HG02852 (cell line): ENCODE measurements at regions not wholly inside any gene's neighbourhood (a gene's known extent, or its start where the extent isn't known, plus 50 kb on each side); places are given as distances from the start of the nearest gene placed in this dataset.

Experiments
- ATAC-seq: cut with Tn5 transposase; IDR thresholded peaks from one replicate; pipeline ENCODE4 v1.9.1; 2021; ENCODE audit warnings: mild to moderate bottlenecking, moderate library complexity; ENCODE audit not compliant: unreplicated experiment

DNA sequence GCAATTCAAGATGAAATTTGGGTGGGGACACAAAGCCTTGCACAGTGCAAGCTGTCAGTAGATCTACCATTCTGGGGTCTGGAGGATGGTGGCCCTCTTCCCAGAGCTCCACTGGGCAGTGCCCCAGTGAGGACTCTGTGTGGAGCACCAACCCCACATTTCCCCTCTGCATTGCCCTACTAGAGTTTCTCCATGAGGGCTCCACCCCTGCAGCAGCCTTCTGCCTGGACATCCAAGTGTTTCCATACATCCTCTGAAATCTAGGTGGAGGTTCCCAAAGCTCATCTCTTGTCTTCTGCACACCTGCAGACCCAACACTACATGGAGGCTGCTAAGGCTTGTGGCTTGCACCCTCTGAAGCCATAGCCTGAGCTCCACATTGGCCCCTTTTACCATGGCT lies 402.3 kb downstream of the RAB28 start:
- no peak for ATAC-seq

DNA sequence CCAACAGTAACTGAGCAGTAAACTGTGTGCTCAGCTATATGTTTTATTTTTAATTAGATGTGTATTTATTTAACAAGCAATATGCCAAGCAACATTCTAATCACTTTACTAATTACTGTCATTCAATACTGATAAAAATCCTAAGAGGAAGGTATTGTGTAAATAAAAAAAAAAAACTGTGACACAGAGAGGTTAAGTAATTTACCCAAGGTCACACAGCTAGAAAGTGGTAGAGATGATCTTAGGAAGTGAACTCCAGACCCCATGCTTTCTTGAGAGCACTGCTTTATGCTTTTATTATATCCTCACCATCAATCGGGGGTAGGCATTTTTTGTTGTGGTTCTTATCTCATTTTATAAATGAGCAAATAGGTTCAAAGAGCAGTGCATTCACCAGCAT lies 417.1 kb downstream of the RAB28 start:
- ATAC-seq: no peak

DNA sequence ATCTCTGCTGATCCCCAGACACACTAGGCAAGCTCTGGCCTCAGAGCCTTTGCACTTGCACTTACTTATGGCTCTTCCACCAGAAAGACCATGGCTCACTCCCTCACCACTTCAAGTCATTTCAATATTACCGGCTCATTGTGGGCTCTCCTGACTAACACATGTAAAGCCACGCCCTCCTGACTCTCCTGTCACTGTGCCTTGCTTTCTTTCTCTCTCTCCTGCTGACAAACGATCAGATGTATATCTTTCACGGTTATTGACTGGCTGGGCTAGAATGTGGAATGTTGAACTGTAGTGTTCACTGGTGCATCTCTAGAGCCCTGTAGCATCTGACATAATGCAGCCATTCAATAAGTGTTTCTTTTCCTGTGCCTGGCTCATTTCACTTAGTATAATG lies 425.1 kb downstream of the RAB28 start:
- no peak for ATAC-seq

DNA sequence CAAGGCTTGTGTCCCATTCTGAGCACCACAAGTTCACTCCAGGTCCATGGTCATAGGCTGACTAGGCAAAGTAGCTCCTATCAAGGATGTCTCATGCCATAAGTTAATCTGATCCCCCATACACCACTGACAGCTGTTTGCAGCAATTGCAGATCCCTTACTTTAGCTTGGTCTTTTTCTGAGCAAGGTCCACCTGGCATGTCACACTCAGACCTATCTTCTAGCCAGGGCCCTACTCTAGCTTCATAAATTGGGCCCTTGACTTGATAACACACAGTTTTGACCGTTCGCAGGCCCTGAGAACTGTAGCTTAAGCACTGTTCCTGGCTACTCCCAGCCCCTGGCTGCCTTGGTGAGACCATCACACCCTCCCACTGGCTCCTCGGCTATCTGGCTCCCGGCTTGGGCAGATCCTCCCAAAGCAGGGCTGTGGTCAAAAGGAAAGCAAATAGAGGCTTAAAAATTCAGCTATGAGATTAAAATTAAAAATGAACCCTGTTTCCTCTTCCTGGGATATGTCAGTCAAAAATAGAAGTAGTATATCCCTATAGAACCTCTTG lies 427.4 kb downstream of the RAB28 start:
- no peak for ATAC-seq

DNA sequence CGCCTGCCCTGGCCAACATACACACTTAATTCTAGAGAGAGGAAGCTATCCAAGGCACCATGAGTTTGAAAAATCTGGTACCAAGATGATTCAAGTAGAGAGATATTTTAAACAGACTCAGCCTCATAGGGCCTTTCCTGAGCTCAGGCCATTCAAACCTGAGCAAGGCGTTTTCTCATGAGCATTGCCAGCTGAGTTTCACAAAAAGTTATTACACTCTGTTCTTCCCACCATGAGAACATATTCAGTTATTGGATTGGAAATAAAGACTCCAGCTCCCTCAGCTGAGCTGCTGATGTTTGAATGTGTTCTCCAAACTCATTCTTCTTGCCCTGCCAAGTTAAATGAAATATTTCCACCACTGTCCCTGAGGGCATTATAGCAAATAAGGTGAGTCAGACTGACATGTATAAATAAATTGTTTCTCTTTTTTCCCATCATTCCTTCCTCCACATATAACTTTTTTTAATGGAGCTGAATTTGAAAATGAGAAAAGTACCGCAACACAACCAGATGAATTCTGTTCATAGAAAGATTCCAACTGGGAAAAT lies 429.6 kb downstream of the RAB28 start:
- no peak for ATAC-seq

DNA sequence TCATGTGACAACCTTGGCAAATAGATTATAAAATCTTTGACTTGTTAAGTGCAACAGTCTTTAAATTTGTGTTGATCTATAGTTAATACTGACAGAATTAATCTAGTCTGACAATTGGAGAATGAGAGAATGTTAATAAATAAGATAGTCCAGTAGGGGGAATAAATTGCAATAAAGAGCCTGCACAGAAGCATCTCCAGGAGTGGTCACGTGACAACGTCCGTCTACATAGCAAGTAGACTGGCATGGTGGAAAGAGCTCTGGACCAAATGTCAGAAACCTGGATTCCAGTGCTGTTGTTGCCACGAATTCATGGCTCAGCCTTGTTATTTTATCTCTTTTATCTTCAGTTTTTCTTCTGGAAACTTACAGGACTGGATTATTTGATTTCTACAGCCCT lies 436.5 kb downstream of the RAB28 start:
- no peak for ATAC-seq

DNA sequence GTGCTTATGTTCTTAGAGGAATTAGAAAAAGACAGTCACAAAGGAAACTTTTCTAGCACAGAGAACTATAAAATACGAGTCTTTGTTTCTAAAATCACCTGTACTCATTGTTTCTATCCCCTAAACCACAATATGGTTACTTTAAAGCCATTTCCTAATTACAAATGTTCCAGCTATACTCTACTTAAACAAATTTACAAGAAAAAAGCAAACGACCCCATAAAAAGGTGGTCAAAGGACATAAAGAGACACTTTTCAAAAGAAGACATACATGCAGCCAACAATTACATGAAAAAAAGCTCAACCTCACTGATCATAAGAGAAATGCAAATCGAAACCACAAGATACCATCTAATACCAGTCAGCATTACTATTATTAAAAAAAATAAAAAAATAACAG lies 447.3 kb downstream of the RAB28 start:
- no peak for ATAC-seq

DNA sequence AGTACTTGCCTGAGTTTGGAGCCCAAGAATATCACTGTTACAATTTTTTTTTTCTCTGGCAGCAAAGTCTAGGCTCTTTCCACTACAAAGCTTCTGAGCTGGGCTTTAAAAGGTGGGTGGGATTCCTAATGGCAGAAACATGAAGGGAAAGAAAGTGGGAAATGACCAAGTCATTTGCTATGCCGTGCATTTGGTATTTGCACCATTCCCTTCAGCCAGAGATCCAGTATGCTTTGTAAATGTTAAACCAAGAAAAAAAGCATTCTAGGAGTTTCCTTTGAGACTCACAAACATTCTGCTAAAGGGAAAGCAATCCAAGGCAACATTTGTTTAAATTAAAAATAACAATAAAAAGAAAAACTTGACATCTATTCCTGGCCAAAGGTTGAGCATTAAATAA lies 451.2 kb downstream of the RAB28 start:
- no peak for ATAC-seq

DNA sequence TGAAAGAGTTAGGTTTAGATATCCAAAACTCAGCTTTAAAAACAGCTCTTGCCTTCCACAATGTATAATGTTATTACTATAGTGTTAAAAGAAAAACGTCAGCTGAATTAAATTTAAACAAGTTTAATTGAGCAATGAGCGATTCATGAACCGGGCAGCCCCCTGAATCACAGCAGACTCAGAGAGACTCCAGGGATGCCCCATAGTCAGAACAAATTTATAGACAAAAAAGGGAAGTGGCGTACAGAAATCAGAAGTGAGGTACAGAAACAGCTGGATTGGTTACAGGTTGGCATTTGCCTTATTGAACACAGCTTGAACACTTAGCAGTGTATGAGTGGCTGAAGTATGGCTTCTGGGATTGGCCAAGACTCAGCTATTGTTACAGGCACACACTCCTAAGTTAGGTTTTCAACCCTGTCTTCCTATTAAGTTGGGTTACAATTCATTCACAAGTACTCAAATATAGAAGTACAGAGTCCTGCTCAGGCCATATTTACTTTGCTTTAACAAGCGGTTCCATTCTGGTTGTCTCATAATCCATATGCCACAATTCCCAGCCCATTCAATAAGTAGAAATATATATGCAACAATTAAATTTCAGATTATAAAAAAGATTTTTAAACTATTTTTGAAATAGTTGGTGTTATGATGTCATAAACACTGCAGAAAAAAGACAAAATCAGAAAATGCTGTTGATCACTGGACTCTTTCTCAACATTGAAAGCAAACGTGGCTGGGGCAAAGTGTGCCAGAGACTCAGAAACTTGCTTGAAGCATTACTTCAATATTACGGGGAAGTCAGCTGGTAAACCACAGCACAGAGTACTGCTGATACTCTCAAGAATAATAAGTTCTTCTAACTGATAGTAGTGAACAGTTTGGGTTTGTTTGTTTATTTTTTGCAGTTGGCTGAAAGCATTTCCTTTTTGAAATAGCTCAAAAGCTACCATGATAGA lies 459.7 kb downstream of the RAB28 start:
- no peak for ATAC-seq

DNA sequence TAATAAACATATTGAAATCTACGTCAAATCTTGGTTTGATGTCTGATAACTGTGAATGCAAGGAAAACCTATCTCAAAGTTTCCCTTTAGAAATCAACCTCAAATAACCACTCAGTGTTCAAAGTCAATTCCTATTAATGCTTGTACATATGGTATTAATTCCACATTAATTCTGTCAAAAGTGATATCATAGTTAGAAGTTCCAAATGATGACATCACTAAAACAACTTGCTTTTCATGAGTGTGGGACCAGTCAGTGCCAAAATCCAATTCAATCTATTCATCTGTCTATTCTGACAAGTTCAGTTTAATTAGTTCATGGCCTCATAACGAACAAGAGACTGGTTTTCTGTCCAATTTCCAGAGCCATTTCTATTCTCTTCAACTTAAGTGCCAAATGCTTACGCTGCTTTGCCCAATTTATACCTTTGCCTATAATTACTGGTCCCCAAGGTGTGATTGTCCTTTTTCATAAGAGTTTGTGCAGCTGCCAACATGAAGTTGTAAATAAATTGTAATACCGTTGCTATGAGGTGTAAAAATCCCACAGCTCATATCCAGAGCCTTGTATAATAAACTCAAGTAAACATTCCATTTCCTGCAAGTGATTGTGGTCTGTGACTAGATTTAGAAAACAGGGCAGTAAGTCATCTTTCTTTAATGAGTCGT lies 476.2 kb downstream of the RAB28 start:
- ATAC-seq: no peak

DNA sequence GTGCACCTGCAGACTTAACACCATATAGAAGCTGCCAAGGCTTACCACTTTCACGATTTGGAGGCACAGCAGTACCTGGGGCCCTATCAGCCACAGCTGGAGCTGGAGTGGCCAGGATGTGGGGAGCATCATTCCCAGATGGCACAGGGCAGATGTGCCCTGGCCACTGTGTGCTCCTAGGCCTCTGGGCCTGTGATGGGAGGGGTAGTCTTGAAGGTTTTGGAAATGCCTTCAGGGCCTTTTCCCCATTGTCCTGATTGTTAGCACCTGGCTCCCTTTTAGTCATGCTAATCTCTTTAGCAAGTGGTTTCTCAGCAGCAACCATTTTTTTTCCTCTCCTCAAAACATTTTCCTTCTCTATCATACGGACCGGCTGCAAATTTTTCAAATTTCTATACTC lies 490.2 kb downstream of the RAB28 start:
- ATAC-seq: no peak

DNA sequence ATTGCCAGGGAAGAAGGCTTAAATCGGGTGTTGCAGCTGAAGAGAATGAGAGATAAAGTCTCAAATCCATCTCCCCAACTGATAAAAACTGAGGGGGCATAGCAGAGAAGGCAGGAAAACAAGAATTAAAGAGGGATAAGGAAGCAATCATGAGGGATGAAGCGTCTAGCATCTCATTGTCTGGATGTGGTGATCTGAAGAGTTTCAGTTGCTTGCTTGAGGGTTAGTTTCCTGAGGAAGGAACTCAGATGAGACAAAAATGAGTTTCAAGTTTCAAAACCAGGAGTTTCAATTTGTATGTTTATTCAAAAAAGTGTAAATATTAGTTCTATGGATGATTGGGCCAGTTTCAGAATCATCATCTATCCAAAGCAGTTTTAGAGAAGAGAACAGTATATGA lies 496.9 kb downstream of the RAB28 start:
- no peak for ATAC-seq

DNA sequence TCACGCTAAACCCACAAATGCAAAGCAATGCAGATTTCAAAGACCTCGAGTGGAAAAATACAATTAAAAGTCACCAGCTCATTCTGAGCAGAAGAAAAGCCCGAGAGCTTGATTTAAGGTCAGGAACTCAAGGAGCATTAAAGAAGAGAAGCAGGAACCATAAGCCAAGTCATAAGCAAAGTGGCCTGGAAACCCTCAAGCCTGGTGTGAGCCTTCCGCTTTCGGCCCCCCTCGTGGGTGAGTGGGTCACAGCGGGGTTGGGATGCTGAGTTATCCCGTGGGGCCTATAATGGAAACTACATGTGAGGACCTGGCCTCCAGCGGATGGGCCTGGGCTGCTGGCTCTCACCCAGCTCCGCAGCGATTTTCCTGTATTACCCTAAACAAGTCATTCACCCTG lies 504.3 kb downstream of the RAB28 start:
- no peak for ATAC-seq

DNA sequence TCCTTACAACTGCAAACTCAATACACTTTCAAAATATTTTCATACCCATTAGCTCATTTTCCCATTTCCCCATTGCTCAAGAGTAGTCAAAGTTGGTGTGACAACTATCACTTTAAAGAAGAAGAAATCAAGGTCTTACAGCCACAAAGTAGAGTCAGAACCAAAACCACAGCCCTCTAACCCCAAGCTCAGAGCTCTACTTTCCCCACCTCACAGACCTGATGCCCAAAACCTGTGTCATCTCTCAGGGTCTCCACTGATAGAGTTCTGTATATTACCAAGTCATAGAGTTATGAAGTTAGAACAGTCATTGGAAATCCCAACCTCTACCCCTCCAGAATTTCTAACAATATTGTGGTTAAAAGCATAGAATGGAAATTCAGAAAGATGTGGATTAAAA lies 505.8 kb downstream of the RAB28 start:
- ATAC-seq: no peak

DNA sequence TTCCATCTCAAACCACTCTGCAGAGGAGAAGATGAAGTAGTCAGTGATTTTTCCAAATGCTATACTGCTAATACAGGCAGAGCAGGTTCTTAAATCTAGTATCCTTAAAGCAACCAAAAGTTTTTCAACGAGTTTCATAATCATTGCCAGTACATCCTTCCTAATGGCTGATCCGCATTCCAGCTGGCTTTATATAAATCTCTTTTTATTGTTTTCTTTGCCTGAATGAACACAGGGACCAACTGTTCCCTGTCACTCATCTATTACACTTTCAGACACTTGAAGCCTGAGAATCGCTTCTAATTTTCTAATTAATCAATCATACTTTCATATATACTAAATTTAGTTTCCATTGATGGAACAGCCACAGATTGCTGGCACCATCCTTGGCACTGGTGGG lies 508.6 kb downstream of the RAB28 start:
- no peak for ATAC-seq

DNA sequence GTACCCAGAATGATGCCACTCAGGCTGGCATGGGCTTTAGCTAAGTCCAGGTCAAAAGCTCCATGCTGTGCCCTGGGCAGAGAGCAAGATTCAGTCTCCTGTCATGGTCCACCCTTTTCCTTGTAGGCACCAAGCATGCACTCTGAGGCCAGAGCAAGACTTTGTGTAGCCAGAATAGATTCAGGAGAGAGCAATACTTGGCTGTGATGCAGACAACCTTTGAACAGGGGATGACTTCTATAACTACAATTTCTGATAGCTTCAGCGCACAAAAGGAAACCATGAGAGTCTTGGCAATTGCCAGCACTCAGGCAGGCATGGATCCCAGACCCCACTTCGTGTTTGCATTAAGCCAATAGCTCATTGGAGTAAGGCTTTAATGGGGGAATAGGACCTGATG lies 510.6 kb downstream of the RAB28 start:
- no peak for ATAC-seq

DNA sequence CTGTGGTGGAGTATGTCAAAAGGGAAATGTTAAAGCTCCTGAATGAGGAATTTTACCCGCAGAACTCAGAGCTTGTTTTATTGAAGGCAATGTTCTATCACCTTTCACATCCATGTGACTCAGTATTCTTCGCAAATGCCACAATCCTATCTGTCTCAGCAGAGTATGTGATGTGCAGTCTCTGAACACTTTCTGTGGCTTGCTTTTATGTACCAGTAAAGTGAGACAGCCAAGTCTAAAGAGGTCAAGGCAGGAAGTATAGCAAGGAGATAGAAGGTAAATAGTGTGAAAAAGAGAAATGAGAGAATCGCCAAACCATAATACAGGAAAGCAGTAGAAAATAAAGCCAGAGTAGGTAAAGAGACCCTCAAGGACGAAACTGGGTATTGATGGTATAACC lies 515.8 kb downstream of the RAB28 start:
- no peak for ATAC-seq

DNA sequence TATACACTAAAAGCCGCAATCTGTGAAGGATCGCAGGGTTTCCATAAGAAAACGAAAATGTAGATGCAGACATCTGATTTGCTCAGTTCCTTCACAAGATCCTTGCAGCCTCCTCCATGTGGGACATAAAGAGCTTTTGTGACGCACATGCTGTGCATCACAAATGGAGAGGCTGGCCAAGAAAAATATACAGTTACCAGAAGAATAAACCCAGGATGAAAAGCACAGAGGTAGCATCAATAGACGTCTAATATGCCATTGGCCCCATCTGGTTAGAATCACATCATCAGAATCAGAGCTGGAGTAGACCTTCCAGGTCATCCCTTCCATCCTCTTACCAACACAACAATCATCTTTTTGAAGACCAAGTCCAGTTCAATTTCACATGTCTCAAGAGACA lies 517.4 kb downstream of the RAB28 start:
- no peak for ATAC-seq

DNA sequence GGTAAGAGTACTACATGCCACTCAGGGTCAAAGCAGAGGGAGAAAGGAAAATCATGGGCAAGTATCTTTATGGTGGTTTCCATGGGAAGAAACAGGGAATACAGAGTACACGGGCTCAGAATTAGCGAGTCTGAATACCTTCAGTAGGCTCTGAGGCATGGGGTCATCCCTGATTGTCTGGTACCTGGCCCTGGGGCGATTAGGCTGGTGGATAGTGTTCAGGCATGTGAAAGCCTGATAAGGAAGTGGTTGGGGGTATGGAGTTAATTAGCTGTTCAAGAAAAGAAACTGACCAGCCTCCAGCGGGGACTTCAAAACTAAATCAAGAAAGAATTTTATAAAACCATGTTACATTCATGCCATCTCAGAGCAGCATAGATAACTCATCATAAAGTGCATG lies 518.8 kb downstream of the RAB28 start:
- no peak for ATAC-seq

DNA sequence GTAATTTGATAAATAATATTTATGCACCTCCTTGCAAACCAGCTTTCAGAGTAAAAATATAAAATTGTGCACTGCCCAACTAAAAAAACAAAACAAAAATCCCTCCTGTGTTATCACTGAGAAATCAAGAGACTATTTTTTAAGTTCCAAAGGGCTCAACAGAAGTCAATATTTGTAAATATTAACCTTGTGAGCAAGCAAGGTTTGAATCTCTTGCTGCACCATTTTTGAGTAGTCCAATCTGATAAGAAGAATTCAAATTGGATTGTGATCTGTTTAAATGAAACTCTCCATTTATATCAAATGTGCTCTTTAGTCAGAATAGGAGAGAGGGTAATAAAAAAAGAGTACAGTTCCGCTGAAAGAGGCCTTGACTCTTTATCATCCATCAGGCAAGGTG lies 520.2 kb downstream of the RAB28 start:
- ATAC-seq: no peak

DNA sequence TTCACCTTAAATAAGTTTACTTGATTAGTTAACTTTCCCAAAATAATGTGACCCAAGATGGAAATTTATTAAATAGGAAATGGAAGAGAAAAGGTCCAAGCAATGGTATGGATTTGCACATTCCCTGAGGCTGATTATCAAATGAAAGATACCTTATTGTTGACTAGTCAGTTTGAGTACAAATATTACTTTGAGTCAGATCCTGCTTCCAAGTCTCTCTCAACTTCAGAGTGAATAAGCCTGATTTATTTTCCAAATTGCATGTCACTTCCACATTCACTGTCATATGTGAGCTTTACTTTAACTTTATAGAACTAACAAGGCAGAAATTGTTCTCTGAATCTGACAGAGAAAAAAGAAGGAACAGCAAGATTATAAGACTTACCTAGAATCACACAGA lies 520.8 kb downstream of the RAB28 start:
- ATAC-seq: no peak

DNA sequence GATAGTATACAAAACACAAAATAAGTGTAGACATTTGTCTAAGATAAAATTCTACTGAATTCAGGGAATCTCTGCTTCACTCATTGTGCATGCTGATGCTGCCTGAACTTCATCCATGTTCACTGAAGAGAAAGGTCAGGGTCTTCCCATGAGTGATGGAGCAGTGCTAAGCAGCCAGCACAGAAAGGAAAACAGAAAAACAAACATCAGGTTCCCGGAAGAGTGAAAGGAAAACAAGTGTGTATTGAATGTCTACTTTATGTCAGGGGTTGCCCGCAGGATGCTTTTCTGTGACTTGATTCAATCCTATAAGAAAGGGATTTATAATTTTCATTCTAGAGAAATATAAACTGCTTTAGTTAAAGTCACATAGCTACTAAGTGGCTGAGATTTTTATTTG lies 522.4 kb downstream of the RAB28 start:
- no peak for ATAC-seq
